Muscle of leg (tissue), 3 donors: ENCODE measurements at regions not wholly inside any gene's neighbourhood (a gene's known extent, or its start where the extent isn't known, plus 50 kb on each side); places are given as distances from the start of the nearest gene placed in this dataset.
A peak's percentile ranks its signal among the peaks of the same experiment; 100 is the strongest.

Source experiments
- DNase-seq: peaks from one replicate; pipeline ENCODE4 v3.0.0; 2013
- H3K27ac ChIP-seq: one replicate; pipeline ENCODE4 v1.5.1; 2013; ENCODE audit warnings: mild to moderate bottlenecking, low read length, control low read depth
- H3K27me3 ChIP-seq: one replicate; pipeline ENCODE4 v1.6.1; 2013; ENCODE audit warnings: low read length; ENCODE audit not compliant: control insufficient read depth, insufficient read depth
- H3K36me3 ChIP-seq: one replicate; pipeline ENCODE4 v1.6.1; 2013; ENCODE audit warnings: low read length; ENCODE audit not compliant: control insufficient read depth, insufficient read depth
- H3K4me1 ChIP-seq: one replicate; pipeline ENCODE4 v1.6.1; 2013; ENCODE audit warnings: low read length; ENCODE audit not compliant: control insufficient read depth, insufficient read depth
- H3K4me3 ChIP-seq: one replicate; pipeline ENCODE4 v1.5.1; 2013; ENCODE audit warnings: low read length, control low read depth
- H3K9me3 ChIP-seq: replicated peaks from 2 replicates; pipeline ENCODE4 v1.6.1; 2013; ENCODE audit warnings: low read depth, low read length; ENCODE audit not compliant: control insufficient read depth
- WGBS: methylation state at CpG from one replicate; pipeline ENCODE4 v1.1.5; 2013; ENCODE audit warnings: missing lambda C conversion rate; ENCODE audit not compliant: insufficient coverage; 5-methylcytosine and 5-hydroxymethylcytosine counted together

DNA sequence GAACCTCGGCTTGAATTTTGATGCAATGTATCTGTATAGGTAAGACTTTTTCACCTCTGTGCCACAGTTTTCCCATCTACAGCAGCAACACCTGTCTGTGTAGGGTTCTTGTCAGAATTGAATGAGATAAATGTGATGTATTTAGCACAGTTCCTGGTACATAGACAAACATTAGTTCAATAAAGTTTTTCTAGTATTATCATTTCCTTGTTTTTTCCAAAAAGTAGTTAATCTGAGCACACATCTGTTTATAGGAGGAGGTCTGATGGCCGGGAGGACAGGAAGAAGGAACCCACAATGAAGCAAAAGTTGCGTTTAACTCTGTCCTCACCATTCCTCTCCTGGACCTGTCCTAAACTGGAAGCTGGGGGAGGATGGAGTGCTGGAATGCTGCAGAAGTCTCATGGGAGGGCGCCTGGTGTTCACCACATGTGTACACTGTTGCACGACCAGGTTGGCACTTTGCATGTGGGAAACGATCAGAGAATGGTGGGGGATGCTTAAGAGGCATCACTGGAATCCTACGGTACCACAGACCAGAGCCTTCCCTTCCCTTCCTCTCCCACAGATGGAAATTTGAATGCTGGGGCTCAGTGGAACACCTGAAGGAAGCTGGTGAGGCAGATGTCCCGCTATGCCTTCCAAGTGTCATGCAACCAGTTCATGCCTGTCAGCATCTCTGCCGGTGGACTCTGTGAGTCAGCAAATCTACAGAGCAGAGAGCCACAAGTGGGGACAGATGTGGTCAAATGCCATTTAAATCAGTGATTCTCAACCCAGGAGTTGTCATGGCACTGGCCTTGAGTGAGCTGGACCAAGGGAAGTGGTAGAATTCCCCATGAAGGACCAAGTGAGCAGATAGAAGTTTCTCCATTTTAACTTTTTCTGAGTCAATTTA, 315.6 kb downstream of the DLEU7 start:
- no peak overlapping the region for H3K4me3 ChIP-seq
- H3K27me3 ChIP-seq: no peaks in the 10 kb centered on the region
- no peaks in the 10 kb centered on the region for H3K36me3 ChIP-seq
- WGBS: 55% methylated on average over 4 of the region's 9 CpGs
- H3K4me1 ChIP-seq: peaks cover 40% of the 10 kb centered on the region
- no peaks in the 10 kb centered on the region for H3K9me3 ChIP-seq
- peak overlapping the region; percentile 81 for H3K27ac ChIP-seq
- DNase-seq: no peak

DNA sequence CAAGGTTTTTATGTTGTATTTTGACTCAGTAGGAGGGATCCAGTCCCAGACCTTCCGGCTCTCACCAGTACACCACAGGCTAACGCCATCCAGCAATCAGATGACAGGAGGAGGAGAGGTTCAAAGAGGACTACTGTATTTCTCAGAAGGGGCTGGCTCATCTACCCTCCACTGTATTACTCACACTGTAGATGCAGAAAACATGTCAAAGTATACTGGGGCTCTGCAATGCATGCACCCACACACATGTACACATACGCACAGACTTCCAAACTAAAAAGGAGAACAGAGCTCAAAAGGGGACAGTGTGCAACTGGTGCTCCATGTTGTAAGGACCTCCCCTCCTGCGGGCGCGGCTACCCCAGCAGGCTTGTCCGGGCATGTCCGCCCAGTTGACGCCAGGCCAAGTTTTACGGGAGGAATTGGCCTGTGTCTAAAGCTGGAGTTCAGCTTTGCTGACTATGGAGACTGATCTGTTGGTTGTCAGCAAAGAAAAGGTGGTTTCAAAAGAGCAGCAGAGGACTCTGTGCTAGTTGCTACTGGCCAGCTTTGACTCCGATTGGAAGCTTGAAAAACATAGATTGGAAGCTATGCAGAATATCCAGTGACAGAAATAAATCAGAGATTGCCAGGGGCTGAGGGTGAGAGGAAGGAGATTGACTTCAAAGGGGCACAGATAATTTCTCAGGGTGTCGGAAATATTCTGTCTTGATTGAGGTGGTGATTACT, 314.2 kb downstream of the DLEU7 start:
- H3K27me3 ChIP-seq: no peaks in the 10 kb centered on the region
- DNase-seq: peak; percentile 89
- H3K4me1 ChIP-seq: peaks cover 34% of the 10 kb centered on the region
- H3K4me3 ChIP-seq: peak overlapping the region; percentile 3
- no peaks in the 10 kb centered on the region for H3K9me3 ChIP-seq
- no peaks in the 10 kb centered on the region for H3K36me3 ChIP-seq
- WGBS: 37% methylated on average over 6 of the region's 12 CpGs
- H3K27ac ChIP-seq: peak overlapping the region; percentile 81

DNA sequence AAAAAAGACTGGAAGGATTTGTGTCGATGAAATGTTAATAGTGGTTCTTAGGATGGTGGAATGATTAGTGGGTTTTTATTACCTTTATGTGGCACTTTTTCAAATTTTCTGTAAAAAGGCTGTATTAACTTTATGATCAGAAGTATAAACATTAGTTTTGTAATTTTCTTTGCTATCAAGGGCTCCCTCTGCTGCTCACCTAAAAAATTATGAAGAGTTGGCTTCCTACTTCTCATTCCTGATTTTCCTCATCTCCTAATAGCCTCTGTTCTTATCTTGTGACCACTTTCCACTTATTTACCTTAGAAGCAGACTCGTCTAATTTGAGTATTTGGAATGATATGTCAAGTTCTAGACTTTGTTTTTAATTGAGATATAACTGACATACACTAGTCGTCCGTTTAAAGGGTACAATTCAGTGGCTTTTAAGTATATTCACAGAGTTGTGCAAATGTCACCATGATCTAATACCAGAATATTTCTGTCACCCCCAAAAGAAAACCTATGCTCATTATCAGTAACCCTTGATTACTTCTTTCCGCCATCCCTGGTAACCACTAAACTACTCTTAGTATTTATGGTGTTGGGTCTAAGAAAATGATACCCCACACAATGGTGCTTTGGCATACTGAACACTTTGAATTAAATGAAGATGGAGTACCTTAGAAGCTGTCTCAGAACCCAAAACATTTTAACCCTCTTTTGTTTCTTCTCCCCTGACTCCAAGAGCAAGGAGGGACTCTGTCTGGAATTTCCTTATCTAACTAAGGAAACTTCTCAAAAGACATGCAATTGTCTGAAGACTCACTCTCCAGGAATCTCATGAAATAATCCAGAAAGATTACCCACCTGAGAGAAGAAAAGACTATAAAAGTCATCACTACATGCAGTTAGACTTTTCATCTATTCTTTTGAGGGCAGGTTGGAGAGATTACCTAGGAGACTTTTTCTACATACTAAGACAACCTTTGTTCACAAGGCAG, 311.3 kb downstream of the DLEU7 start:
- H3K4me1 ChIP-seq: peaks cover 21% of the 10 kb centered on the region
- no CpG with 5 or more reads among the region's 5 CpGs for WGBS
- H3K27me3 ChIP-seq: no peaks in the 10 kb centered on the region
- DNase-seq: peak; percentile 49
- H3K27ac ChIP-seq: no peak overlapping the region
- H3K4me3 ChIP-seq: no peak overlapping the region
- peaks cover 10% of the 10 kb centered on the region for H3K9me3 ChIP-seq
- no peaks in the 10 kb centered on the region for H3K36me3 ChIP-seq

DNA sequence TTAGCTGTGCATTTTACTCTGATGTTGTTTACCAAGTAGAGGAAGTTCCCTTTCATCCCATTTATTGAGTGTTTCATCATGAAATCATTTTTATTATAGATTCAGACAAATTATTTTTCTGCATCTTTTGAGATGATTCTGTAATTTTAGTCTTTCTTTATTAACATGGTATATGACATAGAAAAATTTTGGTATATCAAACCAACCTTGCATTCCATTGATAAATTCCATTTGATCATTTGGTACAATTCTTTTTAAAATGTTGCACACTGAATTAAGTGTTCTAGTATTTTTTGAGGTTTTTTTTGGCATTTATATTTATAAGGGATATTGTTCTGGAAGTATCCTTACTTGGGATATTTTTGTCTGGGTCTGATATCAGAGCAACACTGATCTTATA, 308.4 kb downstream of the DLEU7 start:
- peaks cover 15% of the 10 kb centered on the region for H3K9me3 ChIP-seq
- no peak for DNase-seq

DNA sequence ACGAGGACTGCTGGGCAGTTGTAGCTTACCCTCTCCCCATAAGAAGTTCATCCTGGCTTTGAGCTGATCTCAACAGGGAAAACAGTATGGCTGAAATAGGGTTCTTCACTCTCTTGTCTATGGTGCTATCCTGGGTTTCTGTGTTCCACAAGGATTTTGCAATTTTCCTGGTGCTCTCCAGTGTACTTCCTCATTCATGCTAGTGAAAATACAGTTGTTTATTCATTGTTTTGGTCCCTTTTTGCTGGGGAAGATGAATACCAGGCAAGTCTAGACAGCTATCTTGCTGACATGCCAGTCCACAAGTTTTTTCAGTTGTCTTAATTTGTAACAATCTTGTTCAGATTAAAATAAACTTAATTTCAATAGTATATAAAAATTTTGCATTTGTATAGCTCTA, 306.5 kb downstream of the DLEU7 start:
- H3K36me3 ChIP-seq: no peaks in the 10 kb centered on the region
- H3K4me3 ChIP-seq: no peak overlapping the region
- H3K9me3 ChIP-seq: peaks cover 15% of the 10 kb centered on the region
- H3K27me3 ChIP-seq: no peaks in the 10 kb centered on the region
- no CpG with 5 or more reads among the region's 1 CpG for WGBS
- no peak overlapping the region for H3K27ac ChIP-seq
- DNase-seq: no peak
- no peaks in the 10 kb centered on the region for H3K4me1 ChIP-seq

More for the DNA sequence above, 308.4 kb downstream of the DLEU7 start:
- Histone ChIP-seq H3K27ac (no peak overlapping the region), H3K4me3 (no peak overlapping the region), H3K36me3 (no peaks in the 10 kb centered on the region), H3K27me3 (no peaks in the 10 kb centered on the region), H3K4me1 (no peaks in the 10 kb centered on the region)

DNA sequence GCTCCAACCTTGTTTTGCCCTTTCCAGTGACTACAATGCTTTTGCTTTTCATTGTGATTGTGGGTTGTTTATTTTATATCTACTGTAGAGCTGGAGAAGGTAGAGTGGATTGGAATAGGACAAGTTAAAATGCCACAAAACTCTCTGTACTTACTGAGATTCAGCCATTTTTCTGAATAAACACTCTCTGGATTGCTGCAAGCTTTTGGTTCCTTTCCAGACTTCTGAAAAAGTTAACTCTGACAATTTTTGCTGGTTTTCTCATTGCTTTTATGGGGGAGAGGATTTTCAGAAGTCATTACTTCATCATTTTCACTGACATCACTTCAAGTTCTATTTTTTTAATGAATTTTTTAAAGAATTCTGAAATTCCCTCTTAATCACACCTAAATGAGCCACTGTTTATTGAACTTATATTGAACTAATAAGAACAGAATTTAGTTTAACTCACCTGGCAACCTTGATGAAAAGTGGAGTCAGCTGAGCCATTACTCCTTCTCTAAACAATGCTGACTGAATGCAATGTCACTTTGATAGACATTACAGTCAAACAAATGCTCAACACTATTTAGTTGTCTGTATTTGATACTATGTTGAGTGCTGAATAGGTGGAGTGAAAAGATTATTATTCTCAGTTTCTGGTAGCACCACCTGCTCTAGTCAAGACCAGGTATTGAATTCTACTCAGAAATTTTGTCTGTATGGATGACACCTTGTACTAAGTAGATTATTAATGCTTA, 303.5 kb downstream of the DLEU7 start:
- Histone ChIP-seq H3K27ac (no peak overlapping the region), H3K9me3 (peaks cover 12% of the 10 kb centered on the region), H3K36me3 (no peaks in the 10 kb centered on the region), H3K4me1 (peaks cover 8% of the 10 kb centered on the region), H3K4me3 (no peak overlapping the region), H3K27me3 (no peaks in the 10 kb centered on the region)
- peak; percentile 65 for DNase-seq

DNA sequence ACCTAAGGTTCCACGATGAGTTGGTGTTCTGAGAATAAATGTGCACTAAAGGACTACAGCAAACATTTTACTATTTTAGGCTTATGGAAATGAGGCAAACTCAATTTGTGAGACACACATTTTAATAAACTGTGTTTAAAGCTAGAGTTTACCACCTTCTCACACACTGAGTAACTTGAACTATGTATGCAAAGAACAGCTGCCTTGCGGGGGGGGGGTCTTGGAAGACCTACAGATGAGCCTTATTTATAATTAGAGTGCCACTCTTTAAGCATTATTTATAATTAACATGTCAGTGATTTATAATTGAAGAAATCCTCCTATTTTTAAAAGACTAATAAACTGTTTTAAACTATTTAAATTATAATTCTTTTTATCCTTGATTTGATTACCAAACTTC, 300.4 kb downstream of the DLEU7 start:
- no peaks in the 10 kb centered on the region for H3K36me3 ChIP-seq
- peak overlapping the region; percentile 66 for H3K27ac ChIP-seq
- WGBS: no CpG with 5 or more reads among the region's 2 CpGs
- H3K4me1 ChIP-seq: peaks cover 8% of the 10 kb centered on the region
- DNase-seq: peak; percentile 50
- peaks cover 3% of the 10 kb centered on the region for H3K9me3 ChIP-seq
- no peak overlapping the region for H3K4me3 ChIP-seq
- no peaks in the 10 kb centered on the region for H3K27me3 ChIP-seq

DNA sequence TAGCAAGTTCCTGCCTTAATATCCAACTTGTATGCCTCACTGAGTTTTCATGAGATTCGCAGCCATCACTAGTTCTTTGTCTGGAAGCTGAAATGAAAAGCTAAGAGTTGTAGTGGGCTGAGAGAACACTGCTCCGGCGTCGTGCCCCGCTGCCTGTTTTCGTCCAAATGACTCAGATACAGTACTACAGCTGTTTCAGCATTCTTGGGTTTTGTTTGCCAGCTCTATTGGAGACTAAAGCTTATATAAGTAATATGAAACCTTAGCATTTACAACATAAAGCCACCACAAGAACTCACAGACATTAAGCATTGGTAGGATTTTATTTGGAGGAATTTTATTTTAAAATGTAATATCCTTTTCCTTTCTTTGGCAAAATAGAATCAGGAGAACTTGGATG, 299.7 kb downstream of the DLEU7 start:
- no CpG with 5 or more reads among the region's 6 CpGs for WGBS
- DNase-seq: peak; percentile 96

DNA sequence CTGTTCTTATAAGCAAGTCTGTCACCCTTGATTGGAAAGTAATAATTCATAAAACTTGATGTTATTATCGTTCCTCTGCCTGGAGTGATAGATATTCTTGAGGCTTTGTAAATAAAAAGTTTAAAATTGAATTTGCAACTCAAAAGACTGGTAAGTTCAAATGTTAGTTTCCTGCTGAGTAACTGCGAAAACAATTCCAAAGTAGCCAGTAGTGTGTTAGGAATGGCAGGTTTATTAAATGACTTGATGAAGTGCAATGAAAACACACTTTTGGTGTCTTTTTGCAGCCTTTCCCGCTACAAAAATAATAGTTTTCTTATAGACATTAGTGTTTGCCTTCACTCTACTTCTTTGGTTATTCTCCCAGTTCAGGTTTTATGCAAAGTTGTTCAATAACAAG, 299.3 kb downstream of the DLEU7 start:
- Histone ChIP-seq H3K27ac (peak overlapping the region; percentile 66), H3K36me3 (no peaks in the 10 kb centered on the region), H3K4me1 (peaks cover 9% of the 10 kb centered on the region), H3K4me3 (no peak overlapping the region), H3K9me3 (no peaks in the 10 kb centered on the region), H3K27me3 (no peaks in the 10 kb centered on the region)
- WGBS: no CpG with 5 or more reads among the region's 3 CpGs
- DNase-seq: peak; percentile 31

More for the DNA sequence above, 299.7 kb downstream of the DLEU7 start:
- Histone ChIP-seq H3K27ac (peak overlapping the region; percentile 66), H3K9me3 (no peaks in the 10 kb centered on the region), H3K4me1 (peaks cover 9% of the 10 kb centered on the region), H3K27me3 (no peaks in the 10 kb centered on the region), H3K4me3 (no peak overlapping the region), H3K36me3 (no peaks in the 10 kb centered on the region)
